Muscle layer of colon (tissue), 2 donors: ENCODE measurements at regions not wholly inside any gene's neighbourhood (a gene's known extent, or its start where the extent isn't known, plus 50 kb on each side); places are given as distances from the start of the nearest gene placed in this dataset.

Experiments
- H3K27ac ChIP-seq: one replicate; pipeline ENCODE4 v1.7.0; 2013; ENCODE audit warnings: low read depth, mild to moderate bottlenecking, low read length, moderate library complexity
- H3K27me3 ChIP-seq, 2 donors: one replicate each; pipeline ENCODE4 v1.7.0; 2013; ENCODE audit warnings: low read length in 2 of 2, mild to moderate bottlenecking in 2 of 2; ENCODE audit not compliant: insufficient read depth in 2 of 2, control insufficient read depth in 1 of 2
- H3K36me3 ChIP-seq: one replicate; pipeline ENCODE4 v1.7.0; 2013; ENCODE audit warnings: mild to moderate bottlenecking, low read length; ENCODE audit not compliant: insufficient read depth
- H3K4me1 ChIP-seq: one replicate; pipeline ENCODE4 v1.7.0; 2013; ENCODE audit warnings: mild to moderate bottlenecking, low read length; ENCODE audit not compliant: insufficient read depth
- H3K4me3 ChIP-seq, 2 donors: one replicate each; pipeline ENCODE4 v1.7.0; 2013; ENCODE audit warnings: low read length in 2 of 2, low read depth in 1 of 2, mild to moderate bottlenecking in 1 of 2, moderate library complexity in 1 of 2
- H3K9ac ChIP-seq: one replicate; pipeline ENCODE4 v1.7.0; 2013; ENCODE audit warnings: low read length
- H3K9me3 ChIP-seq: one replicate; pipeline ENCODE4 v1.7.0; 2013; ENCODE audit warnings: mild to moderate bottlenecking, low read length
- donor health status: abdominal sarcoma.
- donor health status: Adenocarcinoma of cecum.

- H3K9ac ChIP-seq: no peak overlapping the region
- no peaks in the 10 kb centered on the region for H3K9me3 ChIP-seq
- H3K4me3 ChIP-seq: no peak overlapping the region
- H3K27ac ChIP-seq: no peak overlapping the region
- peaks cover 0 to 20% of the 10 kb centered on the region in 2 donors for H3K27me3 ChIP-seq
- no peaks in the 10 kb centered on the region for H3K4me1 ChIP-seq
- no peaks in the 10 kb centered on the region for H3K36me3 ChIP-seq
Measured at GRCh38 chr20:63134201-63134612, 81.7 kb downstream of the YTHDF1 start.

- H3K4me1 ChIP-seq: no peaks in the 10 kb centered on the region
- H3K27me3 ChIP-seq: peaks cover 0 to 22% of the 10 kb centered on the region in 2 donors
- H3K27ac ChIP-seq: no peak overlapping the region
- H3K36me3 ChIP-seq: no peaks in the 10 kb centered on the region
- H3K4me3 ChIP-seq: no peak overlapping the region
- no peak overlapping the region for H3K9ac ChIP-seq
- H3K9me3 ChIP-seq: no peaks in the 10 kb centered on the region
Measured at GRCh38 chr20:63133481-63134091, 82.3 kb downstream of the YTHDF1 start.

- H3K9me3 ChIP-seq: no peaks in the 10 kb centered on the region
- H3K36me3 ChIP-seq: no peaks in the 10 kb centered on the region
- H3K4me1 ChIP-seq: no peaks in the 10 kb centered on the region
- peaks cover 0 to 20% of the 10 kb centered on the region in 2 donors for H3K27me3 ChIP-seq
- H3K9ac ChIP-seq: no peak overlapping the region
- no peak overlapping the region for H3K4me3 ChIP-seq
- no peak overlapping the region for H3K27ac ChIP-seq
Measured at GRCh38 chr20:63132715-63133471, 83.0 kb downstream of the YTHDF1 start.

DNA sequence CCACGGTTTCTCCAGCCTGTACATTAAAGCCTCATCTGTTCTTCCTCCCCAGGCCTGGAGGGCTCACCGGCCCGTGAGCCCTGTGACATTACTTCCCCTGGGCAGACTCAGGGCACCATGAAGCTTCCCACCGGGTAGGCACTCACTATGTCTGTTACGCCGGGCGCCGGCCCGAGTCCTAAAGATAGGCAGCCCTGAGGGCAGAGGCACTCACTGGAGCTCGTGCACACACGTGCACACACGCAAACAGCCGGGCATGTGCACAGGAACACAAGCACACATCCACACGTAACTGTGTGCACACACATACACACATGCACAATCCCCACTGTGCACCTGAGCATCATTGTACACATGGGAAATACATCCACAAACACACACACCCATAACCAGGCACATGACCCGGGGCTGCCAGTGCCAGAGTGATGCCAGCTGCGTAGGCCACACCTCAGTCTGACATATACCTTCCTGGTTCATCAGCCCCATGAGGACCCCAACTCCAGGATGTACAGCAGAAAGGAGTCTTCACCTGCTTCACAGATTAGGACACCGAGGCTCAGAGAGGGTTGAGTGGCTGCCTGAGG is 83.7 kb downstream of the YTHDF1 start:
- Histone ChIP-seq H3K36me3 (no peaks in the 10 kb centered on the region), H3K9me3 (no peaks in the 10 kb centered on the region), H3K9ac (no peak overlapping the region), H3K4me1 (no peaks in the 10 kb centered on the region), H3K27me3 (peaks cover 0 to 20% of the 10 kb centered on the region in 2 donors), H3K4me3 (no peak overlapping the region), H3K27ac (no peak overlapping the region)

DNA sequence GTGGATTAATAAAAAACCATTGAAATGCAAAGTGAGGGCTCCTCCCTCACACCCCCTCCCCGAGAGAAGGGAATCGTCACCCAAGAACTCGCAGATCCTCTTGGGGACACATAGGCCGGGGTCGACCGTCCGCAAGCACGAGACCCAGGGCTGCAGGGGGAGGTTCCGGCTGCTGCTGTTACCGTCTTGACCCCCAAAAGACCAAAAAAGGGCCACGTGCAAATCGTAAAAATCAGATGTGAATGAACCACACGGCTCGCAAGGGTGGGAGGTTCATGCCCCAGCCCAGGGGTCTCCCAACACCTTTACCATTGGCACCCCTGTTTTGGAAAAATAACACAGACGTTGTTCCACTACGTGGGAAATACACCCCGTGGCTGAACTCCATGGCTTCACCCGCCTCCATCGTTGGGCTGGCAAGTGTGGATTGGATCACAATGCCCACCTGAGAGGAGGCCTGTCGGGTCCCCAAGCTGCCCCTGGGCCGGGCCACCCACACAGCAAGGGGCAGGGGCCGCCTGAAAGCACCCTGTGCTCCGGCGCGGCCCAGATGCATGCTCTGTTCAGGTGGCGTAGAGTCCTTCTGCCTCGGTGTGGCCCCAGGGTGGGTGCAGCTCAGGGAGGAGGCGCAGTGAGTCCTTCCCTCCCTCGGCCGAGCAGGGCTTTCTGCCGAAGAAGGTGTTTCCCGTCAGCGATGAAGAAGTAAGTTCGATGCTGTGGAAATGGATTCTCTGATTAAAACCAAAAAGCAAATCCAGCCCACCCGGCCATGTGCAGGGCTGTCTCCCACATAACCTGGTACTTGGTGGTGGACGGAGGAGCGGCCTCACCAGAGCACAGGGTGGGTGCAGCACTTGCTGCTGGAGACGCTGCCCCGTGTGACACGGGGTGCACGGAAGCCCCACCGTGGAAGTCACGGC is 85.0 kb downstream of the YTHDF1 start:
- H3K36me3 ChIP-seq: no peaks in the 10 kb centered on the region
- H3K27ac ChIP-seq: no peak overlapping the region
- H3K27me3 ChIP-seq: peaks cover 0 to 20% of the 10 kb centered on the region in 2 donors
- H3K4me3 ChIP-seq: no peak overlapping the region
- H3K9me3 ChIP-seq: no peaks in the 10 kb centered on the region
- no peak overlapping the region for H3K9ac ChIP-seq
- no peaks in the 10 kb centered on the region for H3K4me1 ChIP-seq

DNA sequence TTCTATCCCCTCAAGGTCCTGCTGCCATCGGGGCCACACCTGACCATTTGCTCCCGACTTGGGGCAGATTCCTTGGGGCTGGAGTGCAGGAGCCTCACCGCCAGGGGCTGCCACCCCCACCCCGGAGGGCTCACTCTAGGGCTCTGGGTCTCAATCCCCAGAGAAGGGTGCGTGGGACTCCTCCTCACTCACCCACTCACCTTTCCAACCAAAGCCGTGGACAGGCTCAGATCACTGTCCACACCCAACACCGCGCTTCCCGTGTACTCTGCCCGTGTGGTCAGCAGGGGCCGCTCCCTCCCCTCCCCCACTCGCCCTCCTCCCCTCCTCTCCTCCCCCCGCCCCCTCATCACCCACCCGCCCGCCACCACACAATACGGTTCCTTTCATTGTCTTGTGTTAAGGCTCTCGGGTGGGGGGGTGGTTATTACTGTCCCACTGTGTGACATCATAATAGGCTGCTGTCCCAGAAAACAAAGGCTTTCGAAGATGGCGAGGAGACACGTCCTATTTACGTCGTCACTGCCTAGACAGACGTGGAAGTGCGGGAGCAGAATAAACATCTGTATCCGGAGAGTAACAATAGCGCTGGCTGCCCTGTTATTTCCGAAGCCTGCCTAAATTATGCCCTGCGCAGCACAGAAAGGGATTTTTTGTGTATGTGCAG is 85.8 kb downstream of the YTHDF1 start:
- H3K27me3 ChIP-seq: peaks cover 0 to 23% of the 10 kb centered on the region in 2 donors

DNA sequence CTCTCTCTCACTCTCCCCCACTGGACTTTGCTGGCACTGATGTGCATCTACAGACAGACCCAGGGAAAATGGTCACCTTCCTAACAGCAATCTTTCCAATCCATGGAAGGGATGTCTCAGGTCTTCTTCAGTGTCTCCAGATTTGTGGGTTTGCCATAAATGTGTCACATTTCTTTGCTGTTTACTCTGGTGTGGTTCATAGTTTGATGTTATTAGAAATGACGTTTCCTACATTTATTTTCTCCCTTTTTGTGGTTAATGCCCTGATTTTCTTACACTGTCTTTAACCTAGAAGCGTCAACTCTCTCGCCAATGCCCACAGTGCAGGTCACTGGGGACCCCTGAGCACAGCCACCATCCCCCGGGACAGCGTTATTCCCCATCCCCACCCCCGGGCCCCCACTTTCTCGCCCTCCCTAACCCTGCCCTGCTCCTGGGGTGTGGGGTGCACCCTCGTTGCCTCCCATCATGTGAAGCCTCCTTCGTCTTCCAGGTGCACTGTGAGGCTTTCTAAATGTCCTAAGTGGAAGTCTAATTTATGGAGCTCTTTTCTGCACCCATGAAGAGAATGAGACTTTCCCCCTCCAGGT is 86.5 kb downstream of the YTHDF1 start:
- no peaks in the 10 kb centered on the region for H3K4me1 ChIP-seq
- H3K27me3 ChIP-seq: peaks cover 0 to 28% of the 10 kb centered on the region in 2 donors
- H3K27ac ChIP-seq: no peak overlapping the region
- no peaks in the 10 kb centered on the region for H3K36me3 ChIP-seq
- H3K4me3 ChIP-seq: no peak overlapping the region
- H3K9ac ChIP-seq: no peak overlapping the region
- H3K9me3 ChIP-seq: no peaks in the 10 kb centered on the region

More for the DNA sequence above, 85.8 kb downstream of the YTHDF1 start:
- no peaks in the 10 kb centered on the region for H3K36me3 ChIP-seq
- H3K4me1 ChIP-seq: no peaks in the 10 kb centered on the region
- no peaks in the 10 kb centered on the region for H3K9me3 ChIP-seq
- no peak overlapping the region for H3K9ac ChIP-seq
- no peak overlapping the region for H3K27ac ChIP-seq
- no peak overlapping the region for H3K4me3 ChIP-seq

DNA sequence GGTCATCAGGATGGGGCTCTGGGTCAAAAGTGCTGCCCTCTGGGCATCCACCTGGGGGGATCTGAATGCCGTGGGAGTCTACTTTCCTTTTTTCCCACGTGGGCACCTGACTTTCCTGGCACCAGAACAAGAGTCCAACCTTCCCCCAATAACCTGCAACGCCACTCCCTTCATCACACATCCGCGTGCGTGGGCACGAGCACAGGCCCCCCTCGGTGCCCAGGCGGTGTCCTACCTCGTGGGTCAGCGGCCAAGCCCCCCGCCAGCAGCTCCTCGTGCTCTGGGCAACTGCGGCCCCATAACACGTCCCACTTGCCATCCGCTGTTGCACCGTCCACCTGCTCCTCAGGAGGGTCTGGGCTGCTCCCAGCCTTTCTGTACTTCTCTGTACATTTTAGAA is 87.0 kb downstream of the YTHDF1 start:
- Histone ChIP-seq H3K9me3 (no peaks in the 10 kb centered on the region), H3K27me3 (peaks cover 0 to 28% of the 10 kb centered on the region in 2 donors), H3K27ac (no peak overlapping the region), H3K36me3 (no peaks in the 10 kb centered on the region), H3K4me1 (no peaks in the 10 kb centered on the region), H3K4me3 (no peak overlapping the region), H3K9ac (no peak overlapping the region)

DNA sequence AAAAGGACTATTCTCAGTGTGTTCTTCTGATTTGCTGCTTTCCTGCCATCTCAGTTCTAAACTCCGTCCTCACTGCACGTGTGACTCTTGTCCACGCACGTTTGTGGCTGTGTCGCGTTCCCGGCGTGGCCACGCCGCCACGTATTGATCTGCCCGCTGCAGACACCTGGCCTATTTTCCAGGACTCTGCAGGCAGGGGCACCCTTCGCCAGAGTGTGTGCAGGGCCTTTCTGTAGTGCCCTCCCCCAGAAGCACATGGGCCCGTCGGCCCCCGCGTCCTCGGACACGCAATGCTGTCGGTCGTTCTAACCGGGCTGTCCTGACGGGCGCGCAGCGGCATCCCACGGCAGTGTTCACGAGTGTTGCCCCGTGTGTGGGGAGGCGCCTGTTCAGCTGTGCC is 87.6 kb downstream of the YTHDF1 start:
- Histone ChIP-seq H3K4me1 (no peaks in the 10 kb centered on the region), H3K27ac (no peak overlapping the region), H3K9ac (no peak overlapping the region), H3K27me3 (peaks cover 0 to 29% of the 10 kb centered on the region in 2 donors), H3K4me3 (no peak overlapping the region), H3K9me3 (no peaks in the 10 kb centered on the region), H3K36me3 (no peaks in the 10 kb centered on the region)

- Histone ChIP-seq H3K9me3 (no peaks in the 10 kb centered on the region), H3K36me3 (no peaks in the 10 kb centered on the region), H3K27me3 (peaks cover 0 to 32% of the 10 kb centered on the region in 2 donors), H3K9ac (no peak overlapping the region), H3K27ac (no peak overlapping the region), H3K4me3 (no peak overlapping the region), H3K4me1 (no peaks in the 10 kb centered on the region)
Measured at GRCh38 chr20:63127700-63128364, 88.1 kb downstream of the YTHDF1 start.
